Stimulated activated CD4-positive, alpha-beta T cell treated with anti-CD3 and anti-CD28 coated beads, TNF-alpha, amount 100 ng/mL, for 48 hours (primary cell): ENCODE measurements at regions not wholly inside any gene's neighbourhood (a gene's known extent, or its start where the extent isn't known, plus 50 kb on each side); places are given as distances from the start of the nearest gene placed in this dataset.
A peak's percentile ranks its signal among the peaks of the same experiment; 100 is the strongest.
"Not testable (repeated sequence)": the region's sequence is repeated elsewhere in the genome, so short reads cannot be mapped to it uniquely, and the experiment has no call there.

Source experiments
- DNase-seq, 3 donors: peaks; one replicate each; pipeline ENCODE4 v3.0.0-alpha.2; 2020; ENCODE audit warnings: low read depth in 3 of 3

DNA sequence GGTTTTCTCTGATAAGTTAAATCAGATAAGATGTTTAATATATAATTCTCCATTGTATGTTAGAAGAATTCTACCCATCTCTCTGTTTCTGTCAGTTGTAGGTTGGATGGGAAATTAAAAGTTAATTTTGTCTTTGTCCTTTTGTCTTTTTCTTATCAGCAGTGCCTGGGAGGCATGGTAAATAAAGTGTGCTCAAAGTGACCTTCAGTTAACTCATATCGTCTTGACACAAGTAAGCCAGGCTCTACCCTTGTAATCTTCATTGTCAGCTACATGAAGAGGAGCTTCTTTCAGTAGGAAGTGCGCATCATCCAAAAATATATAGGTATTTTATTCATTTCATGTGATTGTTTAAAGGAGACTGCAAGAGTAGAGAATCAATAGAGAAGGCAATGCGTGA, 138.9 kb upstream of the NRIP1 start:
- no peak for DNase-seq

DNA sequence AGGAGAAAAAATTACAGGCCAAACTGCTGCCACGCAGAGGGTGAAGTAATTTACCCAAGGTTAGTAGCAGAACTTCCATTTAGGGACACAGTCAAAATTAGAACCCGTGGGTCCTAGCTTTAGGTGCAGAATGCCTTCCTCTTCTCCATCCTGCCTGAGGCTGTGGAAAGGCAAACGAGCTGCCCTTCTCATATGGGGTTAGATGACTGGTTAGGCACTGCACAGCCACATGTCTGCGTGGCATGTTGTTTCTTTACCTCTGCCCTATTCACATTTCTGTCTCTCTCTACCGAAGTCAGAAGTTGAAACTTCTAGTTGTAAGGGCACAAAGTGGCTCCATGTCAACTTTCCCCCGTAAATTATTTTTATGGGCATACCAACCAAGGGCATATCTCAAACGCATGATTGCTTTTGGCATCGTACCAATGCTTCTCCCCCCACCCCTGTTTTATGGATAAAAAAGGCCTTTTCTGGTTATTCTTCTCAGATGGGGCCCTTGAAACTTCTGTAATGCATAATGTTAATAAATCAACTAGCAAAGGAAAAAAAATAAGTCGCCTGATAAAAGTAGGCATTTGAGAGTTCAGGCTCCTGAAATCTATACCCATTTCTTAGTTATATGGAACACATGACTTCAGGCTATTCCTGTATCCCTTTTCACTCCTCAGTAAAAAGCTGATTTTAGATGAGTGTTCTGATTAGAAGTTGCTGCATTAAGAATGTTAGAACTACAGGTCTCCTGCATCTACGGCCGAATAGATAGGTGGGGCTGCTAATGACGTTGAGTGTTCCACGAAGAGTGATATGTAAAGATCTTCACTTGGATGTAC, 139.6 kb upstream of the NRIP1 start:
- no peak for DNase-seq

DNA sequence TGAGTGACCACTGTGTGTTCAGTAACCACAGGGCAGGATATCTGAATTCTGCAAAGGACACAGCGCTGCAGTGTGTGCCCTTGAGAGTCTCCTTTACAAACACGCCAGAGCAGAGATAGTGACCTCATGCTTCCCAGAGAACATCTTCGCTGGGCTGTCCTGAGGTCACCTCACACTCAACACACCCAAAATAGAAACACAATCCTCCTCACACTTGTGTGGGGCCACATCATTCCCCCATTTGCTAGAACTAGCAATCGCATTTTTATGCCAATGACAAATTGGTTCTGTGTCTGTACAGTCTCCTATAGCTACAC, 140.1 kb upstream of the NRIP1 start:
- DNase-seq, result no peak

DNA sequence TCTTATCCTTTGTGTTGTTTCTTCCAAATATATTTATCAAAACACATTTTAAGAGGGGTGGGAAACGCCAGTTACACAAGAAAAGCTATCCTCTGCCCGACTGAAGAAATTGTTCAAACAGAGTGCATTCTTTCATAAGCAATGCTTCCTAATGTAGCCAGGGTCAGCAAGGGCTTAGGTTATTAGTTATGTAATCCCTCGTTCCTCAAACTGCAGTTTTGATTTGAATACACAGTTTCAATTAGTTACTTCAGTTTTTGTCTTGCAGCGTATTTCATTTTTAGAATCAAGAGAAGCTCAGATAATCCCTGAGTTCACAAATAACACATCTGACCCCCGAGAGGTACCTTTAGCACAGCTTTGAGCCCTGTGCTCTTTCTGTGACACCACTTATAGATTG, 141.7 kb upstream of the NRIP1 start:
- no peak for DNase-seq

DNA sequence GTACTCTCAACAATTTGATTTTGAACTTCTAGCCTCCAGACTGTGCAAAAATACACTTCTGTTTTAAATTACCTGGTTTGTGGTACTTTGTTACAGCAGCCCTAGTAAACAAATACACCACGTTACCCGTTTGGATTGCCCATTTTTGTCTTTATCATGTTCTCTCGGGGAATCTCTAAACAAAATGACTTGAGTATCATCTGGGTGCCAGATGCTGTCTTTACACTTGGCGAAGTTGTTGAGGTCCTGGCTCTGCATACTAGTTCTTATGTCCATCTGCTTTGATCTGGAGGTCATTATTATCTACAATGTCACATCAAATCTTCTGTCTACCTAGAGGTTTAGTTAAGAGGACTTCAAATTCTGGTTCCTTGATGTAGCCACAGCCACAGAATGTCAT, 142.4 kb upstream of the NRIP1 start:
- DNase-seq, result no peak

DNA sequence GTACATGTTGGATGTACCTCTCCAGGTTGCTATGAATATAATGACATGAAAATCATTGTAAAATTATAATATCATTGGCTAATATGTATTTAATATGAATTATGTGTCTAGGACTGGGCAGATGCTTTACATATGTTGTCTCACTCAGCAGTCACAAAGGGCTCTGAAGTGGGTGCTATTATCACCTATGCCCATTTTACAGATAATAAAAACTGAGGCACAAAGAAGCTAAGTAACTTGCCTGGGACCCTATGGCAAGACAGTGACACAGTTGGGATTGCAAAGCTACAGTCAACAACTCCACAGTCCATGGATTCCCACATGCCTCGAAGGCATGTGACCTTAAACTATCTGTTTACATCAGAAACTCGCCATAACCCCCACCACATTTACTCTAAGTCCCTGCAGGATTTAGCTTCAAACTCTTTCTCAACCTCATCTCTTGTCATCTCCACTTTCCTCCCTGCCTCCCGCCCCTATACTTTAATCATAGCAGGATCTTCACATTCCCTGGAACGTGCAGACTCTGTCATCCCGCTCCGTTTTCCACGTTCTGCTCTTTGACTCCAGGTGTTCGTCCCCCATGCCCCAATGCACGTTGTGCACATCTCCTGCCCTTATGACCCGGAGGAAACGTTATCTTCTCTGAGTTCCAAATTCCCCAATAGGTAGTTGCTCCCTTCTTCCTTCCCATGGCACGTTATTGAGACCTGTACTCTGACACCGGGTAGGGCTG, 143.0 kb upstream of the NRIP1 start:
- no peak for DNase-seq

DNA sequence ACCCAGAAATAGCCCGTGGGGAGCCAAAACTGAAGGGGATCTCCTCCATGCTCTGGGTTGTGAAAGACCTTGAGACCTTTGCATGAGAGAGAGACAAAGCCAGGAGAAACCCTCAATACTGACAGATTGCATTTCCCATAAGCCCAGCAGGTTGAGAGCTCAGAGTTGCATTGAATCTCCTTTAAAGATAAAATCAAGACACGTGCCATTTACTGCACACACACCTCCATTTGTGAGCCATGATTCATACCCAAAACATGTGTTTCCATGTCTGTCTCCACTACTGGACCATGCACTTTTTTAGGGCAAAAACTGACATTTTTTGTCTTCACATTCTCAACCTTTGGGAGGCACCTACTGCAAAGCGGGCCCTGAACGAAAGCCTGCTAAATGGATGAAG, 144.0 kb upstream of the NRIP1 start:
- no peak for DNase-seq

DNA sequence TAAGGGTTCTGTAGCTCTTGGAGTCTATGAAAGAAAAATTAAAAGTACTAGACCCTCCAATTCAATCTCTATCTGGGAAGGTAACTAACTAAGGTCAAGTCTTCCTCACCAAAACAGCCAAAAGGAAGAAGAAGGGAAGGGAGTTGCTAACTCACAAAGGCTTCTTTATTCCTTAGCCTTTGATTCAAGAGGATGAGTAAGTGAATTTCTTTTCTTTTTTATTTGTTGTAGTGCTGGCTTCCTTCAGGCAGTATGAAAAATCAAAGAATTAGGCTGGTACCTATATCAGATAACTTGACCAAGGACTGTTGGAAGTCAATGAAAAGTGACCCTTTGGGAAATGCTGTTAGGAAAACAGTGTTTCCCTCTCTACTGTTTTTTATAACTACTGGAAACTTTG, 144.4 kb upstream of the NRIP1 start:
- DNase-seq, result no peak

DNA sequence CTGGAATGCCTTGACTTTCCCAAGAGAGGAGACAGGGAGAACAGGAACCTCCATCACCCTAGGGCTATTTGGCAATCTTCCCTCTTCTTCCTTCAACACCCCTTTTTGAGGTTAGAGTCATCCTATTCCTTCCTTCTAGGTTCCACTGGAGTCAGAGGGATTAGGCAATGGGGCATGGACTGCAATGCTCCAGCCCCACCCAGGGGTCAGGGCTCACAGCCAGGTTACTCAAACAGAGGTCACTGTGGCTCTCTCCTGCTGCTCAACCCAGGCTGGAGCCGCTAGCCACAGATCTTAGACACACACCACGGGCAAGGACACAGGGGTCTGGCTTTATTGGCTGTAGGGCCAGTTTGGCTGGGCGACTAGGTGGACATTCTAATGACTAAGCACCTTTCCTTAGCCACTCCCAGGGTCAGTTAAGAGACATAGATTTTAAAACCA, 145.5 kb upstream of the NRIP1 start:
- DNase-seq, result no peak

DNA sequence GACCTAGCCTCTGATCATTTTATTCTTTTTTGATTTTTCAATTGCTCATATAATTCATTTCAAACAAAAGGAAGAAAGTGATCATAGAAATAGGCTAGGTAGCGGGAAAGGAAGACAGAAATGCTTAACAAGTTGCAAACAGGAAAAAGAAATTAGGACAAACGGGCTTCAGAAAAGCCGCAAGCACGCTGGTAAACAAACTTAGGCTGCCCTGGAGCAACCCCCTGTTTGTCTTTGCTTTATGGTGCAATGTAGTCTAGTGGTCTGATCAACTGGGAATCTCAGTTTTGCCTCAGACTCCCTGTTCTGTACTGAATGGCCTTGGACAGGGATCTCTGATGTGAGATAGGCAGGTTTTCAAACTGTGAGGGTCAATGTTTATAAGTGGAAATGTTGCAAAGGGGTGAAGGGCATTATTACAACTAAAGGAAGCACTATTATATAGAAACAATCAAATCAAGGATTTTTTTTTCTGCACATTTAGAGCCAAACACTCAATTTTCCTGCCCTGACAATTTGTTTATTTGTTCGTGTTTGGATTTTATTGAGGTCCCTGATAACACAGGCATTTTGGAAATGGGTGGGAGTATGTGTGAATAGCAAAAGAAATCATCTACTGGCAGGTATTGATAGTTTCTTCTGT, 146.8 kb upstream of the NRIP1 start:
- DNase-seq, result no peak

DNA sequence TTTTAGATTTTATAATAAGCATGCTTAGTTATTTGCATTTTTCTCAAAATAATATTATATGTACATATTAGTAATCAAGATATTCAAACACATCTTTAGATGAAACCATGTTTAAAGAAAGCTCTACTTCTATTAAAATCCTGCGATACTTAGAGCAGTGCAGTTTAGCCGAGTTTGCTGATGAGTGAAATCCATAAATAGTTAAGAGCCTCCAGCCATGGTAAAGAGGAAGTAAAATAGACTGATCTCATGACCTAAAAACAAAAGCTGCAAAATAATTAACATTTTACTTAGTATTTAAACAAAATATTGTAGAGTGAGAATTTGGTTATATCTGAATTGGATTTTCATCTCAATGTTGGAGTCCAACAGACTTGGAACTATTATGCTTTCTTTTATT, 147.4 kb upstream of the NRIP1 start:
- no peak for DNase-seq

DNA sequence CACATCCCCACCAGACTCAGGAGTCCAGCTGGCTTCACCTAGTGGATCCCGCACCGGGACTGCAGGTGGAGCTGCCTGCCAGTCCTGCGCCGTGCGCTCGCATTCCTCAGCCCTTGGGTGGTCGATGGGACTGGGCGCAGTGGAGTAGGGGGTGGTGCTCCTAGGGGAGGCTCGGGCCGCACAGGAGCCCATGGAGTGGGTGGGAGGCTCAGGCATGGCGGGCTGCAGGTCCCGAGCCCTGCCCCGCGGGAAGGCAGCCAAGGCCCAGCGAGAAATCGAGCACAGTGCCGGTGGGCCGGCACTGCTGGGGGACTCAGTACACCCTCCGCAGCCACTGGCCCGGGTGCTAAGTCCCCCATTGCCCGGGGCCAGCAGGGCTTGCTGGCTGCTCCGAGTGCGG, 153.7 kb upstream of the NRIP1 start:
- DNase-seq, result not testable (repeated sequence)

DNA sequence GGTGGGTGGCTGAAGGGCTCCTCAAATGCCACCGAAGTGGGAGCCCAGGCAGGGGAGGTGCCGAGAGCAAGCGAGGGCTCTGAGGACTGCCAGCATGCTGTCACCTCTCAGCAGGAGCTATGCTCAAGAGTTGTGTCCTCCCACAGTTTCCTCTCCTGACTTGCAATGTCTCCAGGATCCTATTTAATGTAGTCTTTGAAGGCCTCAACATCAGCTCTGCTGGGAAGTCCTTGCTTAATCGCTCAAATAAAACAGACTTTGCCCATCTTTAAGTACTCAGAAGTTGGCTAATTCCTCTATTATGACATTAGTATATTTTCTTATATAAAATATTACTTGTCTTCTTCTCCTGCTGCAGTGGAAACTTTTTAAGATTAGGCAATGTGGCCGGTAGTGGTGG, 154.2 kb upstream of the NRIP1 start:
- DNase-seq, result no peak

DNA sequence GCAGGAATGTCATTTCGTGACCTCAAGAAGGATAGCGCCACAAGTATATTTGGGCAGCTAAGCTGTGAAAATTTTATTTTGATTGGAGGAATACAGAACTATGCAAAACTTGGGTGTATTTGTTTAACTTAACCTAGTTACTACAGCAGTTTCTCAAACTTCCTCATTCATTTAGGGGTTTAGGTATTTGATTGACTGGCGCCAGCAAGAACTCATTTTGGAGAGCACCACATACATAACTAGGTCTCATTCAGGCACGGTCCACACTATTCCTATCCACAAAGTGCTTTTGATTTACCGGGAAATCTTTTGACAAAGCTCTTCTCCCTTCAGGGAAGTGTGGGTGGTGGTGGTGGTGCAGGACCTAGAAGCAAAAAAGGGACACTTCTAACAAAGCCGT, 155.1 kb upstream of the NRIP1 start:
- no peak for DNase-seq

DNA sequence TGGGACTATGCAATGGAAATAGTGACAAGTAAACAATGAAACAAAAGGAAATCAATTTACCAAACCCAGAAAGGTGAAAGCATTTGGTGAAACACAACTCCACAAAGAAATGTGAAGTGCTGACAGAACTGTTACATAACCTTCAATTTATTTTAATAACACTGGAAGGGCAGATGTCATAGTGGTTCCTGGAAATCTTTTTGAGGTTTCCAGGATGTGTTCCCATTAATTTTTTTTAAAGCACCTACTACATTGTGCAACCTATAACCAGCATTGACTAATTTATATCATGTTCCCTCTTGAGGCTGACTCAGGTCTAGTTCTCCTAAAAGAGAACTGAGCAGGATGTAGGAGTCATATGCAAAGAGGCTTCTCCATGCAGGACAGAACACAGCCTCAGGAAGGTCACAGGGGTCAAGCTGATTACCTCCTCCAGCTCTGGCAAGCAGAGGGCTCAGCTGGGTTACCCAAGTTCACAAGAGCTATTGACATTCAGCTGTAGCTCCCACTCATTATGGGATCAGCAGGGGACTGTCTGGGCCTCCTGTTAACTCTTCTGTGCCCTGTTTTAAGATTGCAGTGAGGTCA, 157.1 kb upstream of the NRIP1 start:
- peak in 1 of 3 donors; percentile 14 for DNase-seq

DNA sequence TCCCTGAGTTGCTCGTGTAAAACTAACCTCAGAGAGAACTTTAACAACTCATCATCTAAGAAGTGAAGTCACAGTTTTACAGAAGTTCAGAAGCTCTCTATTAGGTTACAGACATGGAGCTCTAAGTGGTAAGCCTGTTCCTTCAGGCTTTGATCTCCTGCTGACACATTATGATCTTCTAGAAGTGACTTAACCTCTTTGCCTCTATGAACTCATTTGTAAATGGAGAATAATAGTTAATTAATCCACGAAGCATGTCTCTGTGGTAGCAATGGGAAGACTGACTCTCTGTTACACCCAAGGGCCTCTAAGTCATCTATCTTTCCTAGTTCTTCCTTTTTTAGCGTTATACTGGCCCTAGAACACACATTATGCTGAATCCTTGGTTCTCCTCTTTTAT, 157.9 kb upstream of the NRIP1 start:
- DNase-seq, result no peak

DNA sequence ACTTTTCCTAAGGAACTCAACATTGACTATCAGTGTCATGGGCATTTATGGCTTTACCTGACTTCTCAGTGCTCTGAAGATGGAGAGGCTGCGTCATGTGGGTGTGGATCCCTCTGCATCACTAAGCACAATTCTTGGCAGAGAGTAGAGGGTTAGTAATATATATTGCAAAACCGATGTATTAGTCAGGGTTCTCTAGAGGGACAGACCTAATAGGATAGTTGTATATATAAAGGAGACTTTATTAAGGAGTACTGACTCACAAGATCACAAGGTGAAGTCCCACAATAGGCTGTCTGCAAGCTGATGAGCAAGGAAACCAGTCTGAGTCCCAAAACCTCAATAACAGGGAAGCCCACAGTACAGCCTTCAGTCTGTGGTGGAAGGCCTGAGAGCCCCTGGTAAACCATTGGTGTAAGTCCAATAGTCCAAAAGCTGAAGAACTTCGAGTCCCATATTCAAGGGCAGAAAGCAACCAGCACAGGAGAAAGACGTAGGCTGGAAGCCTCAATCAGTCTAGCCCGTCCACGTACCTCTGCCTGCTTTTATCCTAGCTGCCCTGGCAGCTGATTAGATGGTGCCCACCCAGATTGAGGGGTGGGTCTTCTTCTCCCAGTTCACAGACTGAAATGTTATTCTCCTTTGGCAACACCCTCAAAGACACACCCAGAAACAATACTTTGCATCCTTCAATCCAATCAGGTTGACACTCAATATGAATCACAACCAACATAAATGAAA, 159.7 kb upstream of the NRIP1 start:
- no peak for DNase-seq

DNA sequence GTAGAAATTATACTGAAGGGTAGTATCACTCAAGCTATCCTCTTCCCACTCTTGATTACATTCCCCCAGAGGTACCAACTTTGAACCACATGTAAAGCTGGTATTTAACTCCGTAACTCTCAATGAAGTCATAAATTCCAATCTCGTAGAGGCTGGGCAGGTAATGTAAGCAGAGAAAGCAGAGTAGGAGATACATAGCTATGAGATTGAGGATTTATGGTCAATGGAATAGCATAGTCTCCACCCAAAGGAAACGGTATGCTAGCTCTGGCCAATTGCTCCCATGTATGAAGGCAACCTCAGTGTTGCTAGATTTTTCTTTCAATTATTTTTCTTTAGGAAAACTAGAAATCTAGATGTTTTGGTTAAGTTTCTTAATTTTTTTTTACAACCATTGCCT, 163.1 kb upstream of the NRIP1 start:
- no peak for DNase-seq

DNA sequence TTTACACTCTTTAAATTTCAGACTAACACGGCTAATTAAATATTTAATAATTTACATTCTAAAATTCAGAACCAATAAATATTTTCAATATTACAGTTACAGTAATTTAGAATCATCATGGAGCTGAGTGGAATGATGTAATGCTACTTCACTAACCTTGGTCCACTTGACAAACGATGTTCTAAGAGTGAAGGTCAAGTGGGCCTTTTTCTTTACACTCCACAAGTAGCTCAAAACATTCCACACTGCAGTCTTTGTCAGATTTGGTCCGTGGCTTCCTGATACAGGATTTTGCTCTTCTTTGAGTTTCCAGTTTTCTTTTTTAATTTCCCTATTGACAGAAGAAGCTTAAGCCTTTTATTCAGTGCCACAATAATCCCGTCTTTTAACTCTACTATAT, 164.6 kb upstream of the NRIP1 start:
- no peak for DNase-seq

DNA sequence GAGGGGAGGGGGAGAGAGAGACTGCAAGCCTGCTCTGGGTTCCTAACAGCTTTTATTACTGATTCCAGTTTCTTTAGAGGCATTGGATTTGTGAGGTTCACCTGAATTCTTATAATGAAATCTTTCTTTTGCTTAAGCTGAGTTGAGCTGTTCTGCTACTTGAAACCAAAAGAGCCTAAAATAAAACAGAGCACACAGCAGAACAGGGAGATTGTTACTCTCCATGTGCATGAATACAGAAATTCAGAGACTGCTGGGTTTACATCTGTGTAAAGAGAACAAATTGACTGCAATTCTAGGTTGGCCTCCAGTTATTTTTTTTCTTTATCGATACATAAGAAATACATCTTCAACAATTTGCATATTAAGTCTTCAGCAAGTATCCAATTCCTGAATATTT, 168.8 kb upstream of the NRIP1 start:
- no peak for DNase-seq

DNA sequence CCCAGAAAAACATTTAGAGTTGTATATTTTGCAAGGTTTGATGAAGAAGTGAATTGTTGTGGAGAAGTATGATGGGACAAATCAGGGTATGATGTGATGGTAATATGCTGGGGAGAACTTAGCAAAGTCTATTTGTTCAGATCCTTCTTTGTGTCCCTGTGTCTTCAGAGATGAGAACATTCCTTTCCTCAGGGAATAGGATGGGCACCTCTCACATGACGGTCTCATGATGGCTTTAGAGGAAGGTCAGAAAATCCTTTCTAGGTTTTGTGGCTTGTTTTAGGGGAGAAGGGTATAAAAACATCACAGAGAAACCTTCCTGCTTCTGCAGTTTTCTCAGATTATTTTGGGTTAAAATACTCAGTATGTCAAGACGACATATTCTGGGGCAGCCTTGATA, 171.3 kb upstream of the NRIP1 start:
- no peak for DNase-seq

DNA sequence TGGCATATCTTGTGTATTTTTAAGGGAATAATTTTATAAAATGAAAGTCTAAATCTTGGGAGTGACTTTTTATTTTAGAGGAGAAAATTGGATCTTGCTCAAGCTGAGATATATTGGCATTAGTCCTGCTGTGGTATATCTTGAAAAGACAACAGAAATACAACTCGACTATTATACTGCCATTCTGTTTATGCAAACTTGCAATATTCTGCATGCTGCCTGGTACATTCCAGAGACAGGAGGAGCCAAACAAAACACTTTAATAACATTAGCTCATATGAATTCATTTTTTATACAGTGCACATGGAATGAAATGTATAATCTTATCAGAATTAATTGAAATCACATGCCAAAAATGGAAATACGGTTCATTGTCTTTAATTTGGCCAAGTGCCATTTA, 176.0 kb upstream of the NRIP1 start:
- DNase-seq, result no peak
